ENCODE measurements at regions not wholly inside any gene's neighbourhood (a gene's known extent, or its start where the extent isn't known, plus 50 kb on each side); places are given as distances from the start of the nearest gene placed in this dataset.

- no peak overlapping the region for H3K27ac ChIP-seq (replicated peaks)
- H3K27me3 ChIP-seq (ENCODE audit: insufficient read depth, poor library complexity, severe bottlenecking) = no peaks in the 10 kb centered on the region
- H3K4me3 ChIP-seq (replicated peaks; ENCODE audit: insufficient read depth, low read length) = no peak overlapping the region
- no peak for DNase-seq (ENCODE audit: low read depth in 1 of 2, low spot score in 1 of 2)
- TF ChIP-seq SPI1 (IDR thresholded peaks at IDR 0.05; ENCODE audit: borderline replicate concordance, low read depth) = no peak
- TF ChIP-seq GABPA (IDR thresholded peaks at IDR 0.05; ENCODE audit: low read depth) = no peak
- no peak for TF ChIP-seq CTCF (IDR thresholded peaks at IDR 0.05; ENCODE audit: insufficient read depth, low read length)
- no peak for TF ChIP-seq POLR2AphosphoS5 (IDR thresholded peaks at IDR 0.05; ENCODE audit: low read depth)
- TF ChIP-seq REST (IDR thresholded peaks at IDR 0.05; ENCODE audit: insufficient replicate concordance, low read depth) = no peak
These were observed 68.1 kb upstream of the KRR1 start for GRCh38 chr12:75579552-75579951.

GRCh38 chr12:75578546-75578945 lies 67.1 kb upstream of the KRR1 start:
- no peak overlapping the region for H3K4me3 ChIP-seq (replicated peaks; ENCODE audit: insufficient read depth, low read length)
- H3K27me3 ChIP-seq (ENCODE audit: insufficient read depth, poor library complexity, severe bottlenecking) = no peaks in the 10 kb centered on the region
- DNase-seq (ENCODE audit: low read depth in 1 of 2, low spot score in 1 of 2) = no peak
- no peak for TF ChIP-seq CTCF (IDR thresholded peaks at IDR 0.05; ENCODE audit: insufficient read depth, low read length)
- no peak for TF ChIP-seq REST (IDR thresholded peaks at IDR 0.05; ENCODE audit: insufficient replicate concordance, low read depth)
- no peak for TF ChIP-seq SPI1 (IDR thresholded peaks at IDR 0.05; ENCODE audit: borderline replicate concordance, low read depth)
- no peak for TF ChIP-seq POLR2AphosphoS5 (IDR thresholded peaks at IDR 0.05; ENCODE audit: low read depth)
- TF ChIP-seq GABPA (IDR thresholded peaks at IDR 0.05; ENCODE audit: low read depth) = no peak
- H3K27ac ChIP-seq (replicated peaks) = no peak overlapping the region

GRCh38 chr12:75577812-75578211 lies 66.4 kb upstream of the KRR1 start:
- no peaks in the 10 kb centered on the region for H3K27me3 ChIP-seq (ENCODE audit: insufficient read depth, poor library complexity, severe bottlenecking)
- no peak overlapping the region for H3K4me3 ChIP-seq (replicated peaks; ENCODE audit: insufficient read depth, low read length)
- H3K27ac ChIP-seq (replicated peaks) = no peak overlapping the region
- DNase-seq (ENCODE audit: low read depth in 1 of 2, low spot score in 1 of 2) = no peak
- TF ChIP-seq GABPA (IDR thresholded peaks at IDR 0.05; ENCODE audit: low read depth) (no peak), SPI1 (IDR thresholded peaks at IDR 0.05; ENCODE audit: borderline replicate concordance, low read depth) (no peak), REST (IDR thresholded peaks at IDR 0.05; ENCODE audit: insufficient replicate concordance, low read depth) (no peak), POLR2AphosphoS5 (IDR thresholded peaks at IDR 0.05; ENCODE audit: low read depth) (no peak), CTCF (IDR thresholded peaks at IDR 0.05; ENCODE audit: insufficient read depth, low read length) (no peak)
